22Rv1 (cell line): ENCODE measurements at regions not wholly inside any gene's neighbourhood (a gene's known extent, or its start where the extent isn't known, plus 50 kb on each side); places are given as distances from the start of the nearest gene placed in this dataset.

Source experiments
- CTCF ChIP-seq: fragments of 450-650 bp; IDR thresholded peaks from 2 replicates; pipeline ENCODE4 v1.5.1; 2017; ENCODE audit warnings: mild to moderate bottlenecking
- ZFX ChIP-seq: fragments of 450-650 bp; IDR thresholded peaks from 2 replicates; pipeline ENCODE4 v1.6.1; 2017; ENCODE audit warnings: antibody characterized with exemption, borderline replicate concordance

- no peak for TF ChIP-seq CTCF
- TF ChIP-seq ZFX, result no peak
These were observed 103.3 kb downstream of the TNFAIP3 start for GRCh38 chr6:137970368-137970767.
